ENCODE measurements at regions not wholly inside any gene's neighbourhood (a gene's known extent, or its start where the extent isn't known, plus 50 kb on each side); places are given as distances from the start of the nearest gene placed in this dataset.

- H3K27ac ChIP-seq (ENCODE audit: low read length) = no peak overlapping the region
- no peak overlapping the region for H3K9ac ChIP-seq (ENCODE audit: low read length)
- no peaks in the 10 kb centered on the region for H3K27me3 ChIP-seq (ENCODE audit: control insufficient read depth, insufficient read depth, low read length)
- H3K4me1 ChIP-seq (ENCODE audit: control insufficient read depth, low read depth, low read length) = peaks cover 9% of the 10 kb centered on the region
- H3K4me3 ChIP-seq (ENCODE audit: low read length) = no peak overlapping the region
- H3K36me3 ChIP-seq (ENCODE audit: control insufficient read depth, low read depth, low read length) = no peaks in the 10 kb centered on the region
- no peaks in the 10 kb centered on the region for H3K9me3 ChIP-seq (ENCODE audit: control insufficient read depth, low read depth, low read length)
Measured at GRCh38 chr18:1002653-1003178, 98.0 kb downstream of the ADCYAP1 start.

GRCh38 chr18:1003499-1003898 is 98.8 kb downstream of the ADCYAP1 start:
- Histone ChIP-seq H3K4me3 (ENCODE audit: low read length) (no peak overlapping the region), H3K9me3 (ENCODE audit: control insufficient read depth, low read depth, low read length) (no peaks in the 10 kb centered on the region), H3K27me3 (ENCODE audit: control insufficient read depth, insufficient read depth, low read length) (no peaks in the 10 kb centered on the region), H3K36me3 (ENCODE audit: control insufficient read depth, low read depth, low read length) (no peaks in the 10 kb centered on the region), H3K9ac (ENCODE audit: low read length) (no peak overlapping the region), H3K27ac (ENCODE audit: low read length) (no peak overlapping the region), H3K4me1 (ENCODE audit: control insufficient read depth, low read depth, low read length) (peaks cover 9% of the 10 kb centered on the region)

DNA sequence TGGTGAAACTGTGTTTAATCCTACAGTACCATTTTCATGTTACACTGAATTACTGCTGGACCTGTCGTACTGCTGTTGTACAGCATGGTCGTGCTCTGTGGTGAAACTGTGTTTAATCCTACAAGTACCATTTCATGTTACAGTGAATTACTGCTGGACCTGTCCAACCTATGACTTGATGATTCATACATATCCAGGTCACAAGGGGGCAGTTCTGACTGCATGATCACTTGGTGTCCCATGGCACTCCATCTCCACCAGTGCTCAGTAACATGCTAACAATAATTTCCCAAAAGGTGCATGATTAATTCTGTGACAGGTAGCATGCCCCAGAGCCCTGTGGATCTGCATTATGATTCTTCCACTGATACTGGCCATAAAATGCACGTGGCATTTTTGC is 101.6 kb downstream of the ADCYAP1 start:
- Histone ChIP-seq H3K9me3 (ENCODE audit: control insufficient read depth, low read depth, low read length) (no peaks in the 10 kb centered on the region), H3K4me1 (ENCODE audit: control insufficient read depth, low read depth, low read length) (no peaks in the 10 kb centered on the region), H3K9ac (ENCODE audit: low read length) (no peak overlapping the region), H3K4me3 (ENCODE audit: low read length) (no peak overlapping the region), H3K36me3 (ENCODE audit: control insufficient read depth, low read depth, low read length) (no peaks in the 10 kb centered on the region), H3K27ac (ENCODE audit: low read length) (no peak overlapping the region), H3K27me3 (ENCODE audit: control insufficient read depth, insufficient read depth, low read length) (no peaks in the 10 kb centered on the region)

DNA sequence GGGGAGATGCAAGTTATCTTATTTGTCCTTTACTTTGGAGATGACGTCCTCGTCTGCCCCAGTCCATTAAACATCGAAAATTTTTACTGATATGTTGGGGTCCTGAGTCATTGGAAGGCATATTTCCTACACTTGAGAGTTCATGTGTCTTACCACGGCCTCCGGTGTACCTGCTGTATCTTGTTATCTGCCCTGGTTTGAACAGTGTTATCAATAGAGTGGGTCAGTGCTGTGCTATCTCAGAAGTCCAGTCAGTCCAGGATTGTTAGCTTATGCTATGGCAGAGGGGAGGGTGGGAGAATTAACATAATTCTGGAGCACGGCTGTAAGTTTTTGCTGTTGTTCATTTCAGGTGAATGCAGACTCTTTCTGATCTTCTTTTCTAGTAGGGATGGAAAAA is 102.3 kb downstream of the ADCYAP1 start:
- no peaks in the 10 kb centered on the region for H3K4me1 ChIP-seq (ENCODE audit: control insufficient read depth, low read depth, low read length)
- no peaks in the 10 kb centered on the region for H3K27me3 ChIP-seq (ENCODE audit: control insufficient read depth, insufficient read depth, low read length)
- no peak overlapping the region for H3K27ac ChIP-seq (ENCODE audit: low read length)
- H3K9me3 ChIP-seq (ENCODE audit: control insufficient read depth, low read depth, low read length) = no peaks in the 10 kb centered on the region
- no peak overlapping the region for H3K4me3 ChIP-seq (ENCODE audit: low read length)
- no peak overlapping the region for H3K9ac ChIP-seq (ENCODE audit: low read length)
- no peaks in the 10 kb centered on the region for H3K36me3 ChIP-seq (ENCODE audit: control insufficient read depth, low read depth, low read length)

GRCh38 chr18:1011349-1011748 is 106.7 kb downstream of the ADCYAP1 start:
- Histone ChIP-seq H3K36me3 (ENCODE audit: control insufficient read depth, low read depth, low read length) (no peaks in the 10 kb centered on the region), H3K9me3 (ENCODE audit: control insufficient read depth, low read depth, low read length) (no peaks in the 10 kb centered on the region), H3K4me1 (ENCODE audit: control insufficient read depth, low read depth, low read length) (peaks cover 13% of the 10 kb centered on the region), H3K4me3 (ENCODE audit: low read length) (no peak overlapping the region), H3K9ac (ENCODE audit: low read length) (no peak overlapping the region), H3K27me3 (ENCODE audit: control insufficient read depth, insufficient read depth, low read length) (no peaks in the 10 kb centered on the region), H3K27ac (ENCODE audit: low read length) (no peak overlapping the region)

DNA sequence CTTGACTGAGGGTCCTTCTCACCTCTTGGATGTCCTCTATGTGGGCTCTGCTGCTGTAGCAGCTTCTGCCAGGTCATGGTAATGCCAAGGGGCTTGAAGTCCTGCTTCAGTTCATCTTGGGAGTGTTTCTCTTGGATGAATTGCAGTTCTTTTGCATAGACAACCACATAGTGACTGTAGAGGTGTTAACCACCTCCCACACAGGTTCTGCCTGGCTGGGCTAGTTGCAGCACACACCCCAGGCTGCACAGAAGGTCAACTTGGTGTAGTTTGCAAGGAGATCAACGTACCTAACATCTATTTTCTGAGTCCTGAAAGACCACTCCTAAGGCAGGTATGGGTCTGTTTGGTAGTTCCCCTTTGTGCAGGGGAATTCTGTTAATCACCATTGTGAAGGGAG is 108.1 kb downstream of the ADCYAP1 start:
- no peak overlapping the region for H3K9ac ChIP-seq (ENCODE audit: low read length)

DNA sequence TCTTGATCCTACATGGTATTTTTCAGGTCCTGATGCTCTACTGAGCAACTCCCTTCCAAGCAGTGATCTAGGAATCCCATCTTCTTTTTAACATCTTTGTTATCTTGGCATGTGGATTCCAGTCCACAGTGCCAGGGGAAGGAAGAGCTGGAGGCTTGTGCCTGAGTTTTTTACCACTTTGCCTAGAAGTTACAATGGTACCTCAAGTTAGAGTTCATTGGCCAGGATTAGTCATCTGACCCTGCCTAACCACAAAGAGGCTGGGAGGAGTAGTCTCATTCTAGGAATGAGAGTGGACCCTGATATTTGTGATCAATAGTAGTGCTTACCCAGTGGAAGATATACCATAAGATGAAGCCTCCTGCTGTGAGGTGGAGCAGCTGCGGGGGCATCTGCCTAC is 109.3 kb downstream of the ADCYAP1 start:
- Histone ChIP-seq H3K36me3 (ENCODE audit: control insufficient read depth, low read depth, low read length) (no peaks in the 10 kb centered on the region), H3K4me1 (ENCODE audit: control insufficient read depth, low read depth, low read length) (peaks cover 34% of the 10 kb centered on the region)

More for the DNA sequence above, 108.1 kb downstream of the ADCYAP1 start:
- Histone ChIP-seq H3K27me3 (ENCODE audit: control insufficient read depth, insufficient read depth, low read length) (peaks cover 4% of the 10 kb centered on the region), H3K4me3 (ENCODE audit: low read length) (no peak overlapping the region), H3K27ac (ENCODE audit: low read length) (no peak overlapping the region), H3K4me1 (ENCODE audit: control insufficient read depth, low read depth, low read length) (peaks cover 25% of the 10 kb centered on the region), H3K36me3 (ENCODE audit: control insufficient read depth, low read depth, low read length) (no peaks in the 10 kb centered on the region), H3K9me3 (ENCODE audit: control insufficient read depth, low read depth, low read length) (no peaks in the 10 kb centered on the region)

GRCh38 chr18:1014509-1014908 is 109.8 kb downstream of the ADCYAP1 start:
- Histone ChIP-seq H3K4me1 (ENCODE audit: control insufficient read depth, low read depth, low read length) (peaks cover 34% of the 10 kb centered on the region), H3K9me3 (ENCODE audit: control insufficient read depth, low read depth, low read length) (no peaks in the 10 kb centered on the region), H3K27me3 (ENCODE audit: control insufficient read depth, insufficient read depth, low read length) (peaks cover 10% of the 10 kb centered on the region), H3K27ac (ENCODE audit: low read length) (no peak overlapping the region), H3K9ac (ENCODE audit: low read length) (no peak overlapping the region), H3K4me3 (ENCODE audit: low read length) (no peak overlapping the region), H3K36me3 (ENCODE audit: control insufficient read depth, low read depth, low read length) (no peaks in the 10 kb centered on the region)

More for the DNA sequence above, 109.3 kb downstream of the ADCYAP1 start:
- Histone ChIP-seq H3K27ac (ENCODE audit: low read length) (no peak overlapping the region), H3K9me3 (ENCODE audit: control insufficient read depth, low read depth, low read length) (no peaks in the 10 kb centered on the region), H3K4me3 (ENCODE audit: low read length) (no peak overlapping the region), H3K27me3 (ENCODE audit: control insufficient read depth, insufficient read depth, low read length) (peaks cover 10% of the 10 kb centered on the region), H3K9ac (ENCODE audit: low read length) (no peak overlapping the region)

DNA sequence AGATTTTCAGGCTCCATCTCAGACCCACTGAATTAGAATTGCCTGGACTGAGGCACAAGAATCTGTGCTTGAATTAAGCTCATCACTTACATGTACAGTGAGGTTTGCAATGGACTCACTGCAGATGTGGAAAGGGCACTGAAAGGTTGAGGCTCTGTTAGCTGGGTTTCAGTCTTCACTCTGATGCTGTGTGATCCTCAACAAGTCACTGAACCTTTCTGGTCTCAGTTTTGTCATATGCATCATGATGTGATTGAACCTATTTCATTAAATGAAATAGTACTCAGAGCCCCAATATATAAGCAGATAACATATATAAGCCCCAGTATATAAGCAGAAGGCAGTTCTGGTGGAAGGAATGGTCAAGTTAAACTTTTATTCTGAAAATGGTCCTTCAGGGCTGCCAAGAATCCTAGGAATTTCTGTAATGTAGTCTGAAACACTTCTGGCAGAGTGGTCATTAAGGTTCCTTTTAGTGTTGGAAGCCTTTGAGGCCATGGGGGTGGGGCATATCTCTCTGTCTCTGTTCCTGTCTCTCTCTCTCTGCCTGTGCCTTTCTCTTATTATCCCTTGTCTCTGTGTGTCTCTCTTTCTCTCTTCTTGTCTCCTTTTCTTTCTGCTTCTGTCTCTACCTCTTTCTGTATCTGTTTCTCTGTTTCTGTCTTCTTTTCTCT is 110.4 kb downstream of the ADCYAP1 start:
- no peak overlapping the region for H3K4me3 ChIP-seq (ENCODE audit: low read length)
- no peaks in the 10 kb centered on the region for H3K36me3 ChIP-seq (ENCODE audit: control insufficient read depth, low read depth, low read length)
- peaks cover 34% of the 10 kb centered on the region for H3K4me1 ChIP-seq (ENCODE audit: control insufficient read depth, low read depth, low read length)
- H3K9ac ChIP-seq (ENCODE audit: low read length) = no peak overlapping the region
- H3K27ac ChIP-seq (ENCODE audit: low read length) = no peak overlapping the region
- peaks cover 10% of the 10 kb centered on the region for H3K27me3 ChIP-seq (ENCODE audit: control insufficient read depth, insufficient read depth, low read length)
- no peaks in the 10 kb centered on the region for H3K9me3 ChIP-seq (ENCODE audit: control insufficient read depth, low read depth, low read length)

DNA sequence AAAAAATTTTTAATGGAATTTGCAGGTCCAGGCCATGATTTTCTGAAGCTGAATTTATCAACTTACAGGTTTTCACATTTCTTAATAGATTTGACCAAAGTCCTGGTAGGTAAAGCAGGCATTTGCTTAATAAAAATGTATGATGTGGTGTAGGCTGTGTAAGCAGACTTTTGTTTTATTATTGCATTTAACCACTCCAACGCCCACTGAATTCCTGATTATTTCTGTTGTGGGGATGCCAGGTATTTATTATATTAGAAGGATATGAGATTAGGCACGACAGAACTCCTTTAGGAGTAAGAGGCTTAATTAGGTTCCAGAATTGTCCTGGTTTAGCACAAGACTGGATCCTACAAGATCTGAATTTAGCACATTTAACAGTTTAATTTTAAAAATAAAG is 111.1 kb downstream of the ADCYAP1 start:
- Histone ChIP-seq H3K4me1 (ENCODE audit: control insufficient read depth, low read depth, low read length) (peaks cover 34% of the 10 kb centered on the region), H3K9me3 (ENCODE audit: control insufficient read depth, low read depth, low read length) (no peaks in the 10 kb centered on the region), H3K36me3 (ENCODE audit: control insufficient read depth, low read depth, low read length) (no peaks in the 10 kb centered on the region), H3K27ac (ENCODE audit: low read length) (no peak overlapping the region), H3K9ac (ENCODE audit: low read length) (no peak overlapping the region), H3K27me3 (ENCODE audit: control insufficient read depth, insufficient read depth, low read length) (peaks cover 10% of the 10 kb centered on the region), H3K4me3 (ENCODE audit: low read length) (no peak overlapping the region)

DNA sequence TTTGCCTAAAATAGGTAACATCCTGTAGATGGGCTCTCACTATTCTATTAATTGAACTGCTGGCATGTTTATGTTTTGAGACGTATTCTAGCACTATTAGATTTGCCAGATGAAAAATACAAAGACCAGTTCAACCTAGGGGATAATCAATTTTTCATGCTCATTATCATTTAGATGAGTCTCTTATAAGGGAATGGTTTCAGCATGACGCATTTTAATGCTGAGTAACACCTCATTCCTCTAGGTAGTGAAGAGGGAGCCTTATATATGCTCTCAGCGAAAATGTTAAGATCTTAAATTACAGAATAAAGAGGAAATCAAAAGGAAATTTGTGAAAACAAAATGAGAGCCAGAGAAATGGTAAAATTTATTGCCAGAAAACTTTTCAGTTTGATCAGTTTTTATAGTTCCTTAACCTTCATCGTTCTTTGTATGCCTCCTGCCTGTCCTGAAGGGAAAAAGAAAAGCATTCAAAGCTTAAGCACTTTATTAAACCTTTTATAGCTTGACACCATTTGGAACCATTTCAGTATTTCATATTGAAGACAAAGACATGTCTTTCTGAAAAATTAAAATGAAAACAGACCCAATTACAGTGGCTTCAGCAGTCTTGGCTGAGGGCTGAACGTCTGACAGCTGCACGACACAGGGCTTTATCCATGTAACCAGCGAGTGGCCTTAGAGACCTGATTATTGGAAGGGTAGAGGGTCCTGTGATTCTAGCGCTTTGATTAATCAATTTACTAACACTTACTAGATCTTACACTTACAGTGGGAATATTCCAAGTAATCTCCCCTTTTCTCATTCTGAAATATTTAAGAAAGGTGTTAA is 112.8 kb downstream of the ADCYAP1 start:
- H3K4me1 ChIP-seq (ENCODE audit: control insufficient read depth, low read depth, low read length) = peaks cover 34% of the 10 kb centered on the region
- H3K9ac ChIP-seq (ENCODE audit: low read length) = no peak overlapping the region
- H3K36me3 ChIP-seq (ENCODE audit: control insufficient read depth, low read depth, low read length) = no peaks in the 10 kb centered on the region
- H3K27me3 ChIP-seq (ENCODE audit: control insufficient read depth, insufficient read depth, low read length) = peaks cover 10% of the 10 kb centered on the region
- no peaks in the 10 kb centered on the region for H3K9me3 ChIP-seq (ENCODE audit: control insufficient read depth, low read depth, low read length)
- H3K27ac ChIP-seq (ENCODE audit: low read length) = no peak overlapping the region
- H3K4me3 ChIP-seq (ENCODE audit: low read length) = no peak overlapping the region
